Neural progenitor cell (in vitro differentiated cells): ENCODE measurements at regions not wholly inside any gene's neighbourhood (a gene's known extent, or its start where the extent isn't known, plus 50 kb on each side); places are given as distances from the start of the nearest gene placed in this dataset.

Experiments
- DNase-seq: peaks from one replicate; pipeline ENCODE4 v3.0.0-alpha.2; 2016; ENCODE audit warnings: low spot score
- H2AFZ ChIP-seq: fragments of 200-600 bp; sonication (generic); replicated peaks from 2 replicates; pipeline ENCODE4 v1.6.1; 2016; ENCODE audit warnings: antibody characterized with exemption
- H3F3A ChIP-seq: fragments of 200-600 bp; sonication (generic); 2 replicates; pipeline ENCODE4 v1.6.1; 2016; ENCODE audit warnings: antibody characterized with exemption, low read depth
- H3K27ac ChIP-seq: fragments of 200-600 bp; sonication (generic); 2 replicates; pipeline ENCODE4 v1.5.1; 2016; ENCODE audit warnings: mild to moderate bottlenecking
- H3K27me3 ChIP-seq: fragments of 200-600 bp; sonication (generic); 2 replicates; pipeline ENCODE4 v1.6.1; 2016; ENCODE audit warnings: mild to moderate bottlenecking, moderate library complexity
- H3K36me3 ChIP-seq: fragments of 200-600 bp; sonication (generic); 2 replicates; pipeline ENCODE4 v1.5.1; 2016
- H3K4me1 ChIP-seq: fragments of 200-600 bp; sonication (generic); 2 replicates; pipeline ENCODE4 v1.6.1; 2016; ENCODE audit warnings: mixed run types
- H3K4me2 ChIP-seq: fragments of 200-600 bp; sonication (generic); 2 replicates; pipeline ENCODE4 v1.6.1; 2016
- H3K4me3 ChIP-seq: fragments of 200-600 bp; sonication (generic); 2 replicates; pipeline ENCODE4 v1.5.1; 2016
- H3K79me2 ChIP-seq: fragments of 200-600 bp; sonication (generic); 2 replicates; pipeline ENCODE4 v1.6.1; 2016; ENCODE audit warnings: low read depth
- H3K9ac ChIP-seq: fragments of 200-600 bp; sonication (generic); 2 replicates; pipeline ENCODE4 v1.6.1; 2016
- H3K9me3 ChIP-seq: fragments of 200-600 bp; sonication (generic); 2 replicates; pipeline ENCODE4 v1.5.1; 2016; ENCODE audit warnings: low read depth
- H4K20me1 ChIP-seq: fragments of 200-600 bp; sonication (generic); 2 replicates; pipeline ENCODE4 v1.6.1; 2016; ENCODE audit warnings: low read depth
- H3K27ac Mint-ChIP-seq: 3 replicates; pipeline ENCODE4 v1.8.0; 2021; ENCODE audit warnings: mixed read lengths
- H3K27me3 Mint-ChIP-seq: 2 replicates; pipeline ENCODE4 v1.8.0; 2022; ENCODE audit warnings: low read depth, mild to moderate bottlenecking, inconsistent platforms, moderate library complexity, mixed read lengths; ENCODE audit not compliant: insufficient read depth
- H3K36me3 Mint-ChIP-seq: 3 replicates; pipeline ENCODE4 v1.8.0; 2021; ENCODE audit warnings: mixed read lengths
- H3K4me1 Mint-ChIP-seq: 3 replicates; pipeline ENCODE4 v1.8.0; 2021; ENCODE audit warnings: mixed read lengths
- H3K4me3 Mint-ChIP-seq: 3 replicates; pipeline ENCODE4 v1.8.0; 2021; ENCODE audit warnings: mild to moderate bottlenecking, moderate library complexity, mixed read lengths
- H3K9me3 Mint-ChIP-seq: 3 replicates; pipeline ENCODE4 v1.8.0; 2020; ENCODE audit warnings: mixed read lengths
- EZH2 ChIP-seq: fragments of 200-600 bp; sonication (generic); IDR thresholded peaks from 2 replicates; pipeline ENCODE4 v1.6.1; 2017; ENCODE audit warnings: antibody characterized with exemption, mild to moderate bottlenecking, moderate library complexity
- EZH2phosphoT487 ChIP-seq: fragments of 200-600 bp; sonication (generic); IDR thresholded peaks from 2 replicates; pipeline ENCODE4 v1.6.1; 2017; ENCODE audit warnings: antibody characterized with exemption
- TF ChIP-seq, protein P1 (sequence below): fragments of 200-600 bp; sonication (generic); IDR thresholded peaks from 2 replicates; pipeline ENCODE4 v1.5.1; 2017; ENCODE audit warnings: antibody characterized with exemption, mild to moderate bottlenecking

DNA sequence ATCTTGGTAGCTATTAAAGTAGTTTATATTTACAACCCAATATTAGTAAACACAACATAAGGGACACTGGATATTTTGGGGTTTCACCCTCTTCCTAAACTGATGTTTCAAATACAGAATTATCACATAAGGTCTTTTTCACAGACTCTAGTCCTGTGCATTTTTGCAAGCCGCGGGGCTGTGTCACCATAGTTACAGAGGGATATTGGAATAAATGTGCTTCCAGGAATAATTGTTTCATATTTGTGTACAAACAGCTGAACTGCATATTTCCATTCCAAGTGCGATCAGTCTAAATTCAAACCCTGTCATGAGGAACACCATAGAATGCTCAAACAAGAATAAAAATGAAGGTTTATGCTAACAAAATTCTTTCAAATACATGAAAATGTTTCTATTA is 762.5 kb upstream of the ARGLU1 start:
- Histone ChIP-seq H3K4me1 (no peaks in the 10 kb centered on the region), H3F3A (no peaks in the 10 kb centered on the region), H3K27ac (no peak overlapping the region), H3K4me2 (no peak overlapping the region), H3K9me3 (no peaks in the 10 kb centered on the region), H3K9ac (no peak overlapping the region), H3K27me3 (no peaks in the 10 kb centered on the region), H3K4me3 (no peak overlapping the region), H2AFZ (no peak overlapping the region), H4K20me1 (no peaks in the 10 kb centered on the region), H3K79me2 (no peaks in the 10 kb centered on the region), H3K36me3 (no peaks in the 10 kb centered on the region)
- H3K36me3 Mint-ChIP-seq = no peaks in the 10 kb centered on the region
- TF ChIP-seq, protein P1, sequence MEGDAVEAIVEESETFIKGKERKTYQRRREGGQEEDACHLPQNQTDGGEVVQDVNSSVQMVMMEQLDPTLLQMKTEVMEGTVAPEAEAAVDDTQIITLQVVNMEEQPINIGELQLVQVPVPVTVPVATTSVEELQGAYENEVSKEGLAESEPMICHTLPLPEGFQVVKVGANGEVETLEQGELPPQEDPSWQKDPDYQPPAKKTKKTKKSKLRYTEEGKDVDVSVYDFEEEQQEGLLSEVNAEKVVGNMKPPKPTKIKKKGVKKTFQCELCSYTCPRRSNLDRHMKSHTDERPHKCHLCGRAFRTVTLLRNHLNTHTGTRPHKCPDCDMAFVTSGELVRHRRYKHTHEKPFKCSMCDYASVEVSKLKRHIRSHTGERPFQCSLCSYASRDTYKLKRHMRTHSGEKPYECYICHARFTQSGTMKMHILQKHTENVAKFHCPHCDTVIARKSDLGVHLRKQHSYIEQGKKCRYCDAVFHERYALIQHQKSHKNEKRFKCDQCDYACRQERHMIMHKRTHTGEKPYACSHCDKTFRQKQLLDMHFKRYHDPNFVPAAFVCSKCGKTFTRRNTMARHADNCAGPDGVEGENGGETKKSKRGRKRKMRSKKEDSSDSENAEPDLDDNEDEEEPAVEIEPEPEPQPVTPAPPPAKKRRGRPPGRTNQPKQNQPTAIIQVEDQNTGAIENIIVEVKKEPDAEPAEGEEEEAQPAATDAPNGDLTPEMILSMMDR = no peak
- no peaks in the 10 kb centered on the region for H3K27me3 Mint-ChIP-seq
- DNase-seq = no peak
- no peaks in the 10 kb centered on the region for H3K9me3 Mint-ChIP-seq
- no peak overlapping the region for H3K4me3 Mint-ChIP-seq
- H3K27ac Mint-ChIP-seq = no peak overlapping the region
- H3K4me1 Mint-ChIP-seq = no peaks in the 10 kb centered on the region

DNA sequence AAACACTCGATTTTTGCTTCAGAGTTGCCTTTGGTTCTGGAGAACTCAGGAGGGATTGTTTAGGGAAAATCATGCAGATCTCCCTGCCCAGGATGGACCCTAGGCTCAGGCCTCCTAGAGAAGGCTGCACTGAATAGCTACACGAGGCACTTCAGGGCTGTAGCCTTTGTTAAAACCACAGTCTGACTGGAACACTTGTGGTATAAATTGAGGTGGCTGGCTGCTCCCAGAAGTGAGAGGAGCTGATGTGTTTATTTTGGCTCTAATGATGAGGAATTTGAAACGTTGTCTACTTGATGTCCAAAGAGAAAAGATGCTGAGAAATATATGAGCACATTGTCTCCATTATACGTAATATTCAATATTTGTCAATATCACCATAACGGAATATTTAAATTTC is 762.1 kb upstream of the ARGLU1 start:
- Histone ChIP-seq H2AFZ (peak overlapping the region; percentile 65), H3K36me3 (no peaks in the 10 kb centered on the region), H3K9ac (no peak overlapping the region), H3K4me1 (no peaks in the 10 kb centered on the region), H3K79me2 (no peaks in the 10 kb centered on the region), H3K4me2 (no peak overlapping the region), H3F3A (no peaks in the 10 kb centered on the region), H4K20me1 (no peaks in the 10 kb centered on the region), H3K27ac (no peak overlapping the region), H3K9me3 (no peaks in the 10 kb centered on the region), H3K4me3 (no peak overlapping the region), H3K27me3 (no peaks in the 10 kb centered on the region)
- no peak overlapping the region for H3K4me3 Mint-ChIP-seq
- TF ChIP-seq, protein P1 = no peak
- TF ChIP-seq EZH2 (no peak), EZH2phosphoT487 (no peak)
- no peak overlapping the region for H3K27ac Mint-ChIP-seq
- H3K9me3 Mint-ChIP-seq = no peaks in the 10 kb centered on the region
- no peak for DNase-seq
- H3K27me3 Mint-ChIP-seq = no peaks in the 10 kb centered on the region
- H3K36me3 Mint-ChIP-seq = no peaks in the 10 kb centered on the region
- no peaks in the 10 kb centered on the region for H3K4me1 Mint-ChIP-seq

DNA sequence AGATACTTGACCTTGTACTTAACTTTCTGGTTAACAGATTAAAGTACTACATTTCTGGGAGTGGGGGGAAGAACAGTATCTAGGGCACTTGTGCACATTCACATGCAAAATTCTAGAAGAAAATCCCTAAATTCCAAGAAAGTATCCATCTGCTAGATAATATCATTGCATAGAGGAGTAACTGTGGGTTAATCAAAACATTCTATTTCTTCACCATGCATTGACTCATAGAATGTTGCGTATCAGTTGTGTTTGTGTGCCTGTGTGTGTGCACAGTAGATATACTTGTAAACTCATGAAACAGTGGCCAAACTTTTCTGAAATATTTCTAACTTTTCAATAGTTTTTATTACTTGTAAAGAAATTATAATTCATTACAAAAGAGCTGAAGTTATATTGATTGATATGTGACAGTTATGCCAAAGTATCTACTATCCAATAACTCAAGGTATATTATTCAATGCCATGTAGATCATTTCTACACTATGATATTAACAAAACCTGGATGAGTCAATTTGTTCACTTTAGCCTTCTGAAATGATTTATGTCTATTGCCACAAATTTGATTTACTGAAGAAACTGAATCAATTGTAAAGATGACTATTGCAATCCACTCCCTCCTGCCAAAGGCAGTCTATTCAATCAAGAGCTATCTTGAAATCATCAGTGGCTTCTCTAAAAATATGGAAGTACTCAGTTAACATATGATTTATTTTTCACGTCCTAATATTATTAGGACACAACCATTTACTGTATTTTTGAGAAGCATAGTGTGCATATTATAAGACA is 756.7 kb upstream of the ARGLU1 start:
- Histone ChIP-seq H3K79me2 (no peaks in the 10 kb centered on the region), H3K4me1 (no peaks in the 10 kb centered on the region), H3K4me3 (no peak overlapping the region), H2AFZ (no peak overlapping the region), H3K27ac (no peak overlapping the region), H3K9me3 (no peaks in the 10 kb centered on the region), H3F3A (no peaks in the 10 kb centered on the region), H3K27me3 (no peaks in the 10 kb centered on the region), H4K20me1 (no peaks in the 10 kb centered on the region), H3K36me3 (no peaks in the 10 kb centered on the region), H3K9ac (no peak overlapping the region), H3K4me2 (no peak overlapping the region)
- H3K4me1 Mint-ChIP-seq = no peaks in the 10 kb centered on the region
- DNase-seq = no peak
- no peak overlapping the region for H3K27ac Mint-ChIP-seq
- no peaks in the 10 kb centered on the region for H3K9me3 Mint-ChIP-seq
- no peak overlapping the region for H3K4me3 Mint-ChIP-seq
- TF ChIP-seq, protein P1 = no peak
- TF ChIP-seq EZH2phosphoT487 = no peak
- TF ChIP-seq EZH2 = no peak
- no peaks in the 10 kb centered on the region for H3K36me3 Mint-ChIP-seq
- H3K27me3 Mint-ChIP-seq = no peaks in the 10 kb centered on the region
